ENCODE measurements at regions not wholly inside any gene's neighbourhood (a gene's known extent, or its start where the extent isn't known, plus 50 kb on each side); places are given as distances from the start of the nearest gene placed in this dataset.

DNA sequence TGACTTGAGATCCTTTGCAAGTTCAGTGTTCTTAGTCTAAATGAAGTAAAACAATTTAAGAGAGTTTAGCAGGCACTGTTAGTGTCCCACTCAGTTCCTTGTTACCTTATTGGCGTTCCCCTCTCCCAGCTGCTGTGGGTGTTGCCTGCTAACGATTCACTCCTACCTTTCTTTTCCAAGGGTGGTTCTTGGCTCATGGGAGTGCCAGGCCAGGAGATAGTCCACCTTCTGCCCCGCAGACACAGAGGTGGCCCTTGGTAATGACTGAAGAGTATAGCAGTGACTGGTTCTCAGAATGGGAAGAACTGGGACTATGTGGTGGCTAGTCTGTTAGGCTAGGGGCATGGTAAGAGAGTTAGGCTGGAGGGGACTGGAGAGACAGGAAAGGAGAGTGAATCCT lies 240.4 kb downstream of the EDEM1 start:
- intact Hi-C loops (cut with micrococcal nuclease), result loop anchor here (2.0 to 10.0 kb wide), 2 partner anchors 291 to 307 kb away; no protein-coding TSS in a partner anchor
- H3K27ac Mint-ChIP-seq, result no peak overlapping the region
- H3K27me3 Mint-ChIP-seq (ENCODE audit: insufficient read depth), result peaks cover under 1% of the 10 kb centered on the region
- H3K4me1 Mint-ChIP-seq (ENCODE audit: low read depth), result no peaks in the 10 kb centered on the region
- H3K4me3 Mint-ChIP-seq, result no peak overlapping the region
- no peaks in the 10 kb centered on the region for H3K36me3 Mint-ChIP-seq (ENCODE audit: low read depth)
- H3K9me3 Mint-ChIP-seq, result no peaks in the 10 kb centered on the region
- DNase-seq (ENCODE audit: low spot score), result no peak

- H3K27me3 Mint-ChIP-seq (ENCODE audit: insufficient read depth), result no peaks in the 10 kb centered on the region
- no peaks in the 10 kb centered on the region for H3K36me3 Mint-ChIP-seq (ENCODE audit: low read depth)
- H3K4me1 Mint-ChIP-seq (ENCODE audit: low read depth), result no peaks in the 10 kb centered on the region
- H3K27ac Mint-ChIP-seq, result no peak overlapping the region
- no peak overlapping the region for H3K4me3 Mint-ChIP-seq
- DNase-seq (ENCODE audit: low spot score), result no peak
- intact Hi-C loops (cut with micrococcal nuclease), result loop anchor here (10.0 kb wide), 1 partner anchor 306 kb away; no protein-coding TSS in a partner anchor
- H3K9me3 Mint-ChIP-seq, result no peaks in the 10 kb centered on the region
Observed at GRCh38 chr3:5428607-5429516, 241.4 kb downstream of the EDEM1 start.

DNA sequence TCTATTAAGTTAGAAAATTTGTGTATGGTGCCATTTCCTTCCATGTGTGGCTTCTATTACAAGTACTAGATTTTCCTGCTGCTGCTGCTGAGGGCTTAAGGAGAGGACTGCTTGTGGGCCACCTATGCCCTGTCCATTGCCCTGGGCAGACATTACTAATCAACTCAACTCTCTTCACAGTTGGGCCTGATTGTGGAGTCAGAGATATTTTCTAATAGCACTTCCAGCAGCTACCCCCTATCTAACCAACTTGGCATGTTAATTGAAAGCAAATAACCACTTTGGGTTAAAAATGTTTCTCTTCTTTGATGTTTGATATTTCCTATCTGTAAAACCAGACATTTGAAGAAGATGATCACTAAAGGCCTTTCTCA lies 242.0 kb downstream of the EDEM1 start:
- Mint-ChIP-seq H3K36me3 (ENCODE audit: low read depth) (no peaks in the 10 kb centered on the region), H3K4me1 (ENCODE audit: low read depth) (no peaks in the 10 kb centered on the region), H3K4me3 (no peak overlapping the region), H3K27me3 (ENCODE audit: insufficient read depth) (no peaks in the 10 kb centered on the region), H3K27ac (no peak overlapping the region), H3K9me3 (no peaks in the 10 kb centered on the region)
- no peak for DNase-seq (ENCODE audit: low spot score)
- intact Hi-C loops (cut with micrococcal nuclease), result loop anchor here (10.0 kb wide), 1 partner anchor 305 kb away; no protein-coding TSS in a partner anchor

DNA sequence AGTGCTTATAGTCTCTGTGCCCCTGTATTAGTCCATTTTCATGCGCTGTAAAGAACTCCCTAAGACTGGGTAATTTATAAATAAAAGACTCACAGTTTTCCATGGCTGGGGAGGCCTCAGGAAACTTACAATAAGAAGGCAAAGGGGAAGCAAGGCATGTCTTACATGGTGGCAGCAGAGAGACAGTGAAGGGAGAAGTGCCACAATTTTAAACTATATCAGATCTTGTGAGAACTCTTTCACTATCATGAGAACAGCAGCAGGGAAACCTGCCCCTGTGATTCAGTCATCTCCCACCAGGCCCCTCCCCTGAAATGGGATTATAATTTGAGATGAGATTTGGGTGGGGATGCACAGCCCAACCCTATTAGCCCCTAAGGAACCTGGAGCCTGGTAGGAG lies 243.2 kb downstream of the EDEM1 start:
- intact Hi-C loops (cut with micrococcal nuclease), result no loop called here
- H3K27ac Mint-ChIP-seq, result no peak overlapping the region
- no peaks in the 10 kb centered on the region for H3K27me3 Mint-ChIP-seq (ENCODE audit: insufficient read depth)

GRCh38 chr3:5431146-5431545 lies 243.6 kb downstream of the EDEM1 start:
- no peak overlapping the region for H3K4me3 Mint-ChIP-seq

More for the DNA sequence above, 243.2 kb downstream of the EDEM1 start:
- Mint-ChIP-seq H3K9me3 (no peaks in the 10 kb centered on the region), H3K36me3 (ENCODE audit: low read depth) (no peaks in the 10 kb centered on the region), H3K4me1 (ENCODE audit: low read depth) (no peaks in the 10 kb centered on the region), H3K4me3 (no peak overlapping the region)
- DNase-seq (ENCODE audit: low spot score), result no peak

GRCh38 chr3:5431811-5432378 lies 244.4 kb downstream of the EDEM1 start:
- no peaks in the 10 kb centered on the region for H3K27me3 Mint-ChIP-seq (ENCODE audit: insufficient read depth)
- intact Hi-C loops (cut with micrococcal nuclease), result no loop called here
- no peaks in the 10 kb centered on the region for H3K36me3 Mint-ChIP-seq (ENCODE audit: low read depth)
- no peaks in the 10 kb centered on the region for H3K4me1 Mint-ChIP-seq (ENCODE audit: low read depth)
- DNase-seq (ENCODE audit: low spot score), result no peak
- H3K9me3 Mint-ChIP-seq, result no peaks in the 10 kb centered on the region
- H3K27ac Mint-ChIP-seq, result no peak overlapping the region
- no peak overlapping the region for H3K4me3 Mint-ChIP-seq

More at GRCh38 chr3:5431146-5431545, 243.6 kb downstream of the EDEM1 start:
- no peaks in the 10 kb centered on the region for H3K27me3 Mint-ChIP-seq (ENCODE audit: insufficient read depth)
- DNase-seq (ENCODE audit: low spot score), result no peak
- H3K4me1 Mint-ChIP-seq (ENCODE audit: low read depth), result no peaks in the 10 kb centered on the region
- no peaks in the 10 kb centered on the region for H3K36me3 Mint-ChIP-seq (ENCODE audit: low read depth)
- H3K9me3 Mint-ChIP-seq, result no peaks in the 10 kb centered on the region
- intact Hi-C loops (cut with micrococcal nuclease), result no loop called here
- H3K27ac Mint-ChIP-seq, result no peak overlapping the region

GRCh38 chr3:5437296-5437782 lies 249.8 kb downstream of the EDEM1 start:
- Mint-ChIP-seq H3K4me3 (no peak overlapping the region), H3K9me3 (no peaks in the 10 kb centered on the region), H3K36me3 (ENCODE audit: low read depth) (no peaks in the 10 kb centered on the region), H3K27ac (no peak overlapping the region), H3K27me3 (ENCODE audit: insufficient read depth) (no peaks in the 10 kb centered on the region), H3K4me1 (ENCODE audit: low read depth) (no peaks in the 10 kb centered on the region)
- DNase-seq (ENCODE audit: low spot score), result no peak
- intact Hi-C loops (cut with micrococcal nuclease), result no loop called here

DNA sequence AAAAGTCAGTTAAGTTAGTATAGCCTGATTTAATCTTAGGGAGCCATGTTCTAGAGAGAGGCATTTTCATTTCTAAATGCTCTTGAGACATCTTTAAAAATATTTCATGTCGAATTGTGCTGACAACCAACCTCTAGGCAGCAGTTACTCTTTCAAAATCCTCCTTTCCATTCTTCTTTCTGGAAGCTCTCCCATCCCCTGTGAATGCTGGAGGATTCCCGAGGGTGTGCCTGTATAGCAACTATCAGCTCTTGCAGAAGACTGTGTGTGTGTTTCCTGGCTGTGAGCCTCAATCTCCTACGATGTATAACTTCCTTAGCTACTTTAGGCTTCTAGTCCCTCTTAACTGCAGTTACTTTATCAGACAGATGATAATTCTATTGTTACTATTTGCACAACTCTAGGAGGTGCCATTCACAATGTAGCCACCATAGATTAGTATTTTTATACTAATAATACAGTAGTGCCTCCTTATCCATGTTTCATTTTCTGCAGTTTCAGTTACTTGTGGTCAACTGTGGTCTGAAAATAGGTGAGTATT lies 250.3 kb downstream of the EDEM1 start:
- no peaks in the 10 kb centered on the region for H3K4me1 Mint-ChIP-seq (ENCODE audit: low read depth)
- H3K9me3 Mint-ChIP-seq, result no peaks in the 10 kb centered on the region
- no peak for DNase-seq (ENCODE audit: low spot score)
- no peak overlapping the region for H3K4me3 Mint-ChIP-seq
- intact Hi-C loops (cut with micrococcal nuclease), result no loop called here
- H3K27ac Mint-ChIP-seq, result no peak overlapping the region
- no peaks in the 10 kb centered on the region for H3K27me3 Mint-ChIP-seq (ENCODE audit: insufficient read depth)
- no peaks in the 10 kb centered on the region for H3K36me3 Mint-ChIP-seq (ENCODE audit: low read depth)

GRCh38 chr3:5441401-5441800 lies 253.9 kb downstream of the EDEM1 start:
- intact Hi-C loops (cut with micrococcal nuclease), result no loop called here

GRCh38 chr3:5442106-5442785 lies 254.7 kb downstream of the EDEM1 start:
- intact Hi-C loops (cut with micrococcal nuclease), result no loop called here
- H3K9me3 Mint-ChIP-seq, result no peaks in the 10 kb centered on the region
- H3K4me3 Mint-ChIP-seq, result no peak overlapping the region
- H3K36me3 Mint-ChIP-seq (ENCODE audit: low read depth), result no peaks in the 10 kb centered on the region
- no peak overlapping the region for H3K27ac Mint-ChIP-seq
- DNase-seq (ENCODE audit: low spot score), result no peak
- no peaks in the 10 kb centered on the region for H3K4me1 Mint-ChIP-seq (ENCODE audit: low read depth)
- H3K27me3 Mint-ChIP-seq (ENCODE audit: insufficient read depth), result no peaks in the 10 kb centered on the region

More at GRCh38 chr3:5441401-5441800, 253.9 kb downstream of the EDEM1 start:
- DNase-seq (ENCODE audit: low spot score), result no peak
- no peaks in the 10 kb centered on the region for H3K4me1 Mint-ChIP-seq (ENCODE audit: low read depth)
- H3K4me3 Mint-ChIP-seq, result no peak overlapping the region
- no peak overlapping the region for H3K27ac Mint-ChIP-seq
- H3K27me3 Mint-ChIP-seq (ENCODE audit: insufficient read depth), result no peaks in the 10 kb centered on the region
- H3K36me3 Mint-ChIP-seq (ENCODE audit: low read depth), result no peaks in the 10 kb centered on the region
- H3K9me3 Mint-ChIP-seq, result no peaks in the 10 kb centered on the region

DNA sequence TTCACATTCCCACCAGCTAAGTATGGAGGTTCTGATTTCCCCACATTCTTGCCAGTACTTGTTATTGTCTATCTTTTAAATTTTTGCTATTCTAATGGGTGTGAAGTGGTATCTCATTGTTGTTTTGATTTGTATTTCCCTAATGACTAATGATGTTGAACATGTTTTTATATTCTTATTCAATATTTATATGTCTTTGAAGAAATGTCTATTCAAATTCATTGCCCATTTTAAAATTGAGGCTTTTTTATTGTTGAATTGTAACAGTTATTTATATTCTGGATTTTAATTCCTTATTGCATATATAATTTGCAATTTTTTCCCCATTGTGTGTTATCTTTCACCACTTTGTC lies 255.3 kb downstream of the EDEM1 start:
- H3K4me1 Mint-ChIP-seq (ENCODE audit: low read depth), result no peaks in the 10 kb centered on the region
- no peaks in the 10 kb centered on the region for H3K36me3 Mint-ChIP-seq (ENCODE audit: low read depth)
- no peak overlapping the region for H3K27ac Mint-ChIP-seq
- no peak overlapping the region for H3K4me3 Mint-ChIP-seq
- no peaks in the 10 kb centered on the region for H3K9me3 Mint-ChIP-seq
- intact Hi-C loops (cut with micrococcal nuclease), result no loop called here
- no peak for DNase-seq (ENCODE audit: low spot score)
- no peaks in the 10 kb centered on the region for H3K27me3 Mint-ChIP-seq (ENCODE audit: insufficient read depth)

- no peak for DNase-seq (ENCODE audit: low spot score)
- intact Hi-C loops (cut with micrococcal nuclease), result no loop called here
- Mint-ChIP-seq H3K27me3 (ENCODE audit: insufficient read depth) (no peaks in the 10 kb centered on the region), H3K36me3 (ENCODE audit: low read depth) (no peaks in the 10 kb centered on the region), H3K4me1 (ENCODE audit: low read depth) (no peaks in the 10 kb centered on the region), H3K9me3 (no peaks in the 10 kb centered on the region), H3K27ac (no peak overlapping the region), H3K4me3 (no peak overlapping the region)
Observed at GRCh38 chr3:5444253-5444652, 256.7 kb downstream of the EDEM1 start.

Measured in activated T-helper 1 cell treated with anti-CD3 and anti-CD28 coated beads, Interleukin-12 subunit alpha, Interleukin-12 subunit beta, Interleukin-2, Interleukin-4 antibody, amounts not matched to agents 30 ng/mL and 10 ng/mL and 1 ng/mL, durations not matched to agents 14 hours and 24 hours and 36 hours (primary cell).